K562 (cell line): ENCODE measurements at regions not wholly inside any gene's neighbourhood (a gene's known extent, or its start where the extent isn't known, plus 50 kb on each side); places are given as distances from the start of the nearest gene placed in this dataset.

ENCODE experiments used
- ATAC-seq: fragments of 200-7000 bp; cut with Tn5 transposase; 3 replicates; pipeline ENCODE4 v1.9.1; 2020; ENCODE audit warnings: moderate library complexity
- BruUV-seq: library from RNA; stranded (reverse); fragments of 400-500 nt; replicated peaks from 2 replicates; lab custom pipeline; 2021; lab: Mats Ljungman, UMichigan
- CTCF ChIA-PET: fragments of 300-600 bp; formaldehyde crosslinking; extraction: SDS; loops from one replicate; lab custom pipeline; 2021; ENCODE audit warnings: low intra/inter-chr PET ratio; lab: Yijun Ruan, JAX
- POLR2A ChIA-PET: fragments of 300-600, 350-650 bp; sonication (Branson Sonifier 250); formaldehyde crosslinking; extraction: SDS; loops from one replicate; lab custom pipeline; 2021; ENCODE audit warnings: antibody characterized with exemption, inconsistent platforms; lab: Yijun Ruan, JAX
- DNase-seq, 4 experiments: peaks; one replicate each; pipeline versions ENCODE4 v3.0.0 to v3.0.0-alpha.2; 2011 to 2018; ENCODE audit warnings: low spot score in 3 of 4, mixed read lengths in 3 of 4; ENCODE audit errors: extremely low read depth in 1 of 4
- FAIRE-seq: peaks from 2 replicates; lab custom pipeline; 2011; peaks lifted over from hg19 to GRCh38; lab: Jason Lieb, UNC
- H2AFZ ChIP-seq: 2 replicates; pipeline ENCODE4 v1.6.0; 2011; ENCODE audit warnings: low read depth, low read length, control low read depth, inconsistent platforms
- H3K27ac ChIP-seq: fragments of 200-600 bp; 3 replicates; pipeline ENCODE4 v1.8.0; 2011; ENCODE audit warnings: low read depth, mild to moderate bottlenecking, control low read depth, inconsistent platforms, low read length, moderate library complexity, mixed read lengths; ENCODE audit errors: extremely low read depth
- H3K27me3 ChIP-seq, 2 experiments: fragments of 300-600 bp in 1 of 2; 2 replicates in 1 of 2; 3 replicates in 1 of 2; pipeline versions ENCODE4 v1.6.0 to v1.8.0; 2011; ENCODE audit warnings: inconsistent platforms in 2 of 2, low read length in 2 of 2, mild to moderate bottlenecking in 1 of 2, mixed read lengths in 1 of 2, moderate library complexity in 1 of 2; ENCODE audit not compliant: control insufficient read depth in 2 of 2, insufficient read depth in 2 of 2
- H3K36me3 ChIP-seq: fragments of 300-600 bp; 3 replicates; pipeline ENCODE4 v1.8.0; 2011; ENCODE audit warnings: mild to moderate bottlenecking, low read length, inconsistent platforms; ENCODE audit not compliant: control insufficient read depth, insufficient read depth
- H3K4me1 ChIP-seq, 2 experiments: fragments of 200-600 bp in 1 of 2; replicated peaks in 1 of 2; 2 replicates in 1 of 2; 3 replicates in 1 of 2; pipeline versions ENCODE4 v1.5.1 to v1.8.0; 2011; ENCODE audit warnings: inconsistent platforms in 2 of 2, low read length in 2 of 2, mild to moderate bottlenecking in 1 of 2, mixed read lengths in 1 of 2, moderate library complexity in 1 of 2; ENCODE audit not compliant: control insufficient read depth in 2 of 2, insufficient read depth in 2 of 2
- H3K4me2 ChIP-seq: 2 replicates; pipeline ENCODE4 v1.6.1; 2011; ENCODE audit warnings: low read length, control low read depth, inconsistent platforms, mixed read lengths; ENCODE audit not compliant: insufficient read depth
- H3K4me3 ChIP-seq: fragments of 200-600 bp; sonication (generic), shearing (Covaris generic); 2 replicates; pipeline ENCODE4 v1.5.1; 2016; ENCODE audit warnings: control low read depth, inconsistent platforms
- H3K79me2 ChIP-seq: fragments of 200-600 bp; 3 replicates; pipeline ENCODE4 v1.8.0; 2011; ENCODE audit warnings: low read length, inconsistent platforms; ENCODE audit not compliant: control insufficient read depth, insufficient read depth
- H3K9ac ChIP-seq, 2 experiments: 2 replicates each; pipeline versions ENCODE4 v1.6.0 to v1.6.1; 2011; ENCODE audit warnings: low read depth in 2 of 2, low read length in 2 of 2, control low read depth in 1 of 2, inconsistent platforms in 1 of 2, mild to moderate bottlenecking in 1 of 2, mixed read lengths in 1 of 2; ENCODE audit not compliant: insufficient read depth in 1 of 2
- H3K9me1 ChIP-seq: one replicate; pipeline ENCODE4 v1.6.0; 2011; ENCODE audit warnings: inconsistent platforms, mild to moderate bottlenecking, low read length, moderate library complexity; ENCODE audit not compliant: control insufficient read depth, insufficient read depth
- H3K9me3 ChIP-seq: replicated peaks from 2 replicates; pipeline ENCODE4 v1.5.1; 2011; ENCODE audit warnings: low read depth, low read length, inconsistent platforms; ENCODE audit not compliant: control insufficient read depth, insufficient read depth
- H4K20me1 ChIP-seq: replicated peaks from 2 replicates; pipeline ENCODE4 v1.6.1; 2011; ENCODE audit warnings: low read length, inconsistent platforms, mixed read lengths; ENCODE audit not compliant: control insufficient read depth, insufficient read depth
- BRD9 ChIP-seq: fragments of 450-650 bp; IDR thresholded peaks from 2 replicates; pipeline ENCODE4 v1.6.1; 2018; ENCODE audit warnings: low read depth; ENCODE audit not compliant: partially characterized antibody
- CBX2 ChIP-seq: fragments of 200-600 bp; sonication (generic); IDR thresholded peaks from one replicate; pipeline ENCODE4 v1.6.1; 2012; ENCODE audit warnings: mild to moderate bottlenecking, low read length, inconsistent platforms; ENCODE audit not compliant: insufficient read depth, poor library complexity, severe bottlenecking
- GTF2E2 ChIP-seq: fragments of 200-800 bp; sonication (Bioruptor generic); IDR thresholded peaks from 2 replicates; pipeline ENCODE4 v1.6.1; 2016; ENCODE audit warnings: missing genetic modification characterization, missing compliant biosample characterization
- TAF7 ChIP-seq: fragments of 450-650 bp; IDR thresholded peaks from 2 replicates; pipeline ENCODE4 v1.6.1; 2016; ENCODE audit warnings: missing genetic modification characterization, missing compliant biosample characterization
- ZNF407 ChIP-seq: fragments of 450-650 bp; IDR thresholded peaks from 2 replicates; pipeline ENCODE4 v1.6.1; 2016; ENCODE audit warnings: low read depth
- ZZZ3 ChIP-seq: fragments of 450-650 bp; IDR thresholded peaks from 2 replicates; pipeline ENCODE4 v1.6.1; 2016; ENCODE audit warnings: antibody characterized with exemption, mild to moderate bottlenecking, moderate library complexity
- WGBS: fragments of 100-300 bp; shearing (Covaris generic); methylation state at CpG from one replicate; pipeline ENCODE4 v1.1.6; 2016; ENCODE audit warnings: low coverage, mixed read lengths; ENCODE audit not compliant: insufficient coverage; ENCODE audit errors: missing lambda C conversion rate; 5-methylcytosine and 5-hydroxymethylcytosine counted together
- in situ Hi-C: fragments of 300-500 bp; cut with MboI; formaldehyde crosslinking; loops from 4 replicates; pipeline ENCODE4 v1.15.0; 2018; ENCODE audit warnings: inconsistent platforms, mixed read lengths
- intact Hi-C: fragments of 100-400 bp; cut with micrococcal nuclease; formaldehyde crosslinking; loops from 2 replicates; pipeline ENCODE4 v1.14.2; 2022

DNA sequence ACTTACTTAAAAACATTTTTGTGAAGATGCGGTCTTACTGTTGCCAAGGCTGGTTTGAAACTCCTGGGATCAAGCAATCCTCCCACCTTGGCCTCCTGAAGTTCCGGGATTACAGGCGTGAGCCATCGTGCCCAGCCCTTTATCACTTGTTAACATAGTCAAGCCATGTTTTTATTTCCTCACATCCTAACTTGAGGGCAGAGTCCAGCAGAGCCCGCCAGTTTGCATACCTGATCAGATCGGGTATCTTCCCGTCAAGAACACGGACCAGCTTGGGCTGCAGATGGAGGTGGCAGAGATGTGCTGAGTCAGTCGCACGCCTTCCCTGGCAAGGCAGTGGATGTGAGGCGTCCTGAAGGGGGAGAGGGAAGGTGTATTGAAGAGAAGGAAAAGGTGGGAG lies 447.3 kb upstream of the USP9Y start:
- Histone ChIP-seq H3K4me2 (no peak overlapping the region), H2AFZ (no peak overlapping the region), H3K4me3 (no peak overlapping the region), H3K4me1 (no peaks in the 10 kb centered on the region), H3K27ac (no peak overlapping the region), H3K79me2 (no peaks in the 10 kb centered on the region), H4K20me1 (no peaks in the 10 kb centered on the region), H3K36me3 (no peaks in the 10 kb centered on the region), H3K27me3 (no peaks in the 10 kb centered on the region), H3K9me3 (no peaks in the 10 kb centered on the region), H3K9me1 (no peaks in the 10 kb centered on the region), H3K9ac (no peak overlapping the region)
- intact Hi-C loops, result no loop called here
- no peak for TF ChIP-seq CBX2
- TF ChIP-seq ZNF407, result no peak
- TF ChIP-seq TAF7 (tag), result no peak
- no peak for TF ChIP-seq ZZZ3
- TF ChIP-seq BRD9, result no peak
- TF ChIP-seq GTF2E2 (tag), result no peak
- no CpG with 5 or more reads among the region's 11 CpGs for WGBS
- no peak for ATAC-seq
- ChIA-PET POLR2A (no interaction called here), CTCF (no interaction called here)
- DNase-seq, result no peak
- in situ Hi-C loops, result no loop called here
- FAIRE-seq, result no peak
- no TSS peak for BruUV-seq
